H1 (cell line): ENCODE measurements at regions not wholly inside any gene's neighbourhood (a gene's known extent, or its start where the extent isn't known, plus 50 kb on each side); places are given as distances from the start of the nearest gene placed in this dataset.

Source experiments
- BACH1 ChIP-seq: IDR thresholded peaks from 2 replicates; pipeline ENCODE4 v1.6.1; 2012; ENCODE audit warnings: low read length, improper control_type of control experiment
- EP300 ChIP-seq, 2 experiments: IDR thresholded peaks; 1 replicate in 1 of 2; 2 replicates in 1 of 2; pipeline ENCODE4 v1.6.1; 2011 to 2012; ENCODE audit warnings: low read depth in 2 of 2, low read length in 2 of 2, mild to moderate bottlenecking in 2 of 2, borderline replicate concordance in 1 of 2, inconsistent platforms in 1 of 2, moderate library complexity in 1 of 2
- JUN ChIP-seq: IDR thresholded peaks from 2 replicates; pipeline ENCODE4 v1.6.1; 2011; ENCODE audit warnings: low read depth, mild to moderate bottlenecking, improper control_type of control experiment, low read length
- JUND ChIP-seq: IDR thresholded peaks from 2 replicates; pipeline ENCODE4 v1.6.1; 2011; ENCODE audit warnings: mild to moderate bottlenecking, improper control_type of control experiment, low read length
- KDM5A ChIP-seq: fragments of 200-600 bp; IDR thresholded peaks from 2 replicates; pipeline ENCODE4 v1.7.1; 2012; ENCODE audit warnings: mild to moderate bottlenecking, low read length, inconsistent platforms, mixed read lengths
- SIN3A ChIP-seq, 2 experiments: IDR thresholded peaks in 1 of 2; conservative IDR thresholded peaks in 1 of 2; 2 replicates each; pipeline ENCODE4 v1.6.1; 2011 to 2012; ENCODE audit warnings: low read length in 2 of 2, improper control_type of control experiment in 1 of 2, low read depth in 1 of 2, mild to moderate bottlenecking in 1 of 2
- SP4 ChIP-seq: IDR thresholded peaks from 2 replicates; pipeline ENCODE4 v1.6.1; 2012; ENCODE audit warnings: low read length, inconsistent platforms
- TBP ChIP-seq: IDR thresholded peaks from 2 replicates; pipeline ENCODE4 v1.6.1; 2011; ENCODE audit warnings: low read depth, low read length, improper control_type of control experiment
- TF ChIP-seq, protein P1 (sequence below): fragments of 300-600 bp; sonication (generic); IDR thresholded peaks from 2 replicates; pipeline ENCODE4 v1.7.1; 2012; ENCODE audit warnings: low read length, moderate library complexity, mild to moderate bottlenecking, inconsistent platforms; ENCODE audit not compliant: insufficient replicate concordance

DNA sequence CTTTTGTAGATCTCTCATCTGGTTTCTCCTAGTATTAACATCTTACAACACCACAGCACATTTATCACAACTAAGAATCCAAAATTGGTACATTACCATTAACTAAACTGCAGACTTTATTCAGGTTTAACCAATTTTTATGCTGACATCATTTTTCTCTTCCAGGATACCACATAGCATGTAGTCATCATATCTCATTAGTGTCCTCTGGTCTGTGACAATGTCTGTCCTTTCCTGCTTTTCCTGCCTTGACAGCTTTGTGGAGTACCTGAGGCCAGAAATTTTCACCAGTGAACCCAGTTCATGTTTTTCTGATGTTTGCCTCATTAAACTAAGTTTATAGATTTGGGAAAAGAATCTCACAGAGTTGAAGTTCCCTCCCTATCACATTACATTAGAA is 294.7 kb upstream of the TNC start (continued):
- TF ChIP-seq, protein P1, sequence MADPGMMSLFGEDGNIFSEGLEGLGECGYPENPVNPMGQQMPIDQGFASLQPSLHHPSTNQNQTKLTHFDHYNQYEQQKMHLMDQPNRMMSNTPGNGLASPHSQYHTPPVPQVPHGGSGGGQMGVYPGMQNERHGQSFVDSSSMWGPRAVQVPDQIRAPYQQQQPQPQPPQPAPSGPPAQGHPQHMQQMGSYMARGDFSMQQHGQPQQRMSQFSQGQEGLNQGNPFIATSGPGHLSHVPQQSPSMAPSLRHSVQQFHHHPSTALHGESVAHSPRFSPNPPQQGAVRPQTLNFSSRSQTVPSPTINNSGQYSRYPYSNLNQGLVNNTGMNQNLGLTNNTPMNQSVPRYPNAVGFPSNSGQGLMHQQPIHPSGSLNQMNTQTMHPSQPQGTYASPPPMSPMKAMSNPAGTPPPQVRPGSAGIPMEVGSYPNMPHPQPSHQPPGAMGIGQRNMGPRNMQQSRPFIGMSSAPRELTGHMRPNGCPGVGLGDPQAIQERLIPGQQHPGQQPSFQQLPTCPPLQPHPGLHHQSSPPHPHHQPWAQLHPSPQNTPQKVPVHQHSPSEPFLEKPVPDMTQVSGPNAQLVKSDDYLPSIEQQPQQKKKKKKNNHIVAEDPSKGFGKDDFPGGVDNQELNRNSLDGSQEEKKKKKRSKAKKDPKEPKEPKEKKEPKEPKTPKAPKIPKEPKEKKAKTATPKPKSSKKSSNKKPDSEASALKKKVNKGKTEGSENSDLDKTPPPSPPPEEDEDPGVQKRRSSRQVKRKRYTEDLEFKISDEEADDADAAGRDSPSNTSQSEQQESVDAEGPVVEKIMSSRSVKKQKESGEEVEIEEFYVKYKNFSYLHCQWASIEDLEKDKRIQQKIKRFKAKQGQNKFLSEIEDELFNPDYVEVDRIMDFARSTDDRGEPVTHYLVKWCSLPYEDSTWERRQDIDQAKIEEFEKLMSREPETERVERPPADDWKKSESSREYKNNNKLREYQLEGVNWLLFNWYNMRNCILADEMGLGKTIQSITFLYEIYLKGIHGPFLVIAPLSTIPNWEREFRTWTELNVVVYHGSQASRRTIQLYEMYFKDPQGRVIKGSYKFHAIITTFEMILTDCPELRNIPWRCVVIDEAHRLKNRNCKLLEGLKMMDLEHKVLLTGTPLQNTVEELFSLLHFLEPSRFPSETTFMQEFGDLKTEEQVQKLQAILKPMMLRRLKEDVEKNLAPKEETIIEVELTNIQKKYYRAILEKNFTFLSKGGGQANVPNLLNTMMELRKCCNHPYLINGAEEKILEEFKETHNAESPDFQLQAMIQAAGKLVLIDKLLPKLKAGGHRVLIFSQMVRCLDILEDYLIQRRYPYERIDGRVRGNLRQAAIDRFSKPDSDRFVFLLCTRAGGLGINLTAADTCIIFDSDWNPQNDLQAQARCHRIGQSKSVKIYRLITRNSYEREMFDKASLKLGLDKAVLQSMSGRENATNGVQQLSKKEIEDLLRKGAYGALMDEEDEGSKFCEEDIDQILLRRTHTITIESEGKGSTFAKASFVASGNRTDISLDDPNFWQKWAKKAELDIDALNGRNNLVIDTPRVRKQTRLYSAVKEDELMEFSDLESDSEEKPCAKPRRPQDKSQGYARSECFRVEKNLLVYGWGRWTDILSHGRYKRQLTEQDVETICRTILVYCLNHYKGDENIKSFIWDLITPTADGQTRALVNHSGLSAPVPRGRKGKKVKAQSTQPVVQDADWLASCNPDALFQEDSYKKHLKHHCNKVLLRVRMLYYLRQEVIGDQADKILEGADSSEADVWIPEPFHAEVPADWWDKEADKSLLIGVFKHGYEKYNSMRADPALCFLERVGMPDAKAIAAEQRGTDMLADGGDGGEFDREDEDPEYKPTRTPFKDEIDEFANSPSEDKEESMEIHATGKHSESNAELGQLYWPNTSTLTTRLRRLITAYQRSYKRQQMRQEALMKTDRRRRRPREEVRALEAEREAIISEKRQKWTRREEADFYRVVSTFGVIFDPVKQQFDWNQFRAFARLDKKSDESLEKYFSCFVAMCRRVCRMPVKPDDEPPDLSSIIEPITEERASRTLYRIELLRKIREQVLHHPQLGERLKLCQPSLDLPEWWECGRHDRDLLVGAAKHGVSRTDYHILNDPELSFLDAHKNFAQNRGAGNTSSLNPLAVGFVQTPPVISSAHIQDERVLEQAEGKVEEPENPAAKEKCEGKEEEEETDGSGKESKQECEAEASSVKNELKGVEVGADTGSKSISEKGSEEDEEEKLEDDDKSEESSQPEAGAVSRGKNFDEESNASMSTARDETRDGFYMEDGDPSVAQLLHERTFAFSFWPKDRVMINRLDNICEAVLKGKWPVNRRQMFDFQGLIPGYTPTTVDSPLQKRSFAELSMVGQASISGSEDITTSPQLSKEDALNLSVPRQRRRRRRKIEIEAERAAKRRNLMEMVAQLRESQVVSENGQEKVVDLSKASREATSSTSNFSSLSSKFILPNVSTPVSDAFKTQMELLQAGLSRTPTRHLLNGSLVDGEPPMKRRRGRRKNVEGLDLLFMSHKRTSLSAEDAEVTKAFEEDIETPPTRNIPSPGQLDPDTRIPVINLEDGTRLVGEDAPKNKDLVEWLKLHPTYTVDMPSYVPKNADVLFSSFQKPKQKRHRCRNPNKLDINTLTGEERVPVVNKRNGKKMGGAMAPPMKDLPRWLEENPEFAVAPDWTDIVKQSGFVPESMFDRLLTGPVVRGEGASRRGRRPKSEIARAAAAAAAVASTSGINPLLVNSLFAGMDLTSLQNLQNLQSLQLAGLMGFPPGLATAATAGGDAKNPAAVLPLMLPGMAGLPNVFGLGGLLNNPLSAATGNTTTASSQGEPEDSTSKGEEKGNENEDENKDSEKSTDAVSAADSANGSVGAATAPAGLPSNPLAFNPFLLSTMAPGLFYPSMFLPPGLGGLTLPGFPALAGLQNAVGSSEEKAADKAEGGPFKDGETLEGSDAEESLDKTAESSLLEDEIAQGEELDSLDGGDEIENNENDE = no peak
- no peak for TF ChIP-seq TBP
- no peak for TF ChIP-seq BACH1
- no peak for TF ChIP-seq JUND
- TF ChIP-seq JUN = no peak
- no peak for TF ChIP-seq SIN3A (conservative IDR thresholded peaks at IDR 0.05 in 1 of 2, IDR thresholded peaks at IDR 0.05 in 1 of 2; ENCODE audit: low read depth in 1 of 2, low read length in 2 of 2)
- no peak for TF ChIP-seq KDM5A
- TF ChIP-seq SP4 = no peak
- no peak for TF ChIP-seq EP300 (IDR thresholded peaks at IDR 0.05; ENCODE audit: borderline replicate concordance in 1 of 2, low read depth in 2 of 2, low read length in 2 of 2)
